ENCODE measurements at regions not wholly inside any gene's neighbourhood (a gene's known extent, or its start where the extent isn't known, plus 50 kb on each side); places are given as distances from the start of the nearest gene placed in this dataset.

DNA sequence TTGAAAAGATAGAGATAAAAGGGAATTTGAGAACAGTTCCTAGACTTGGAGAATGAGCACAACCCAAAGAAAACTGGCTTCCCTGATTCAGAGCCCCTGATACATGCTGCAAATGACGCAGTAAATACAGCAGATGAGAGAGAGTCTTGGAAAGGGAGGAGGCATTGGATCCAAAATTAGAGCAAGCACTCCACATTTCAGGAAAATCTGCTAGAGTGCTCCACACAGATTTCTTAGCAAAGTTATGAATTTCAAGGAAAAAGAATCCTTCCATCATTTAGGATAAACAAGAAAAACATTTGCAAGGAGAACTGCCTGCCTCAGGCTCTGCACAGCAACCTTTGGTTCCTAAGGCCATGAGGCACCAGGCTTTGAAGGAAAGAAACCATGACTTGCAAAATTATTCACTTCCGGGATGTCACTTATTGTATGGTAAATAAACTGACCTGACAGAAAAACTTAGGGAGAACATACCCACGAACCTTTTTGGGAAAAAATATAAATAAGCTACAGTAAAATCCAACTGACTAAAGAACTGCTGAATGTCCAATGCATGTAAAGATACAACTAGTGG lies 89.8 kb upstream of the RTL6 start:
- Histone ChIP-seq H3K27ac (replicated peaks) (no peak overlapping the region), H3K4me3 (replicated peaks; ENCODE audit: insufficient read depth, low read length) (no peak overlapping the region), H3K27me3 (ENCODE audit: insufficient read depth, poor library complexity, severe bottlenecking) (no peaks in the 10 kb centered on the region)
- TF ChIP-seq CTCF (IDR thresholded peaks at IDR 0.05; ENCODE audit: insufficient read depth, low read length) (no peak), SPI1 (IDR thresholded peaks at IDR 0.05; ENCODE audit: borderline replicate concordance, low read depth) (no peak), GABPA (IDR thresholded peaks at IDR 0.05; ENCODE audit: low read depth) (no peak), POLR2AphosphoS5 (IDR thresholded peaks at IDR 0.05; ENCODE audit: low read depth) (no peak)
- TF ChIP-seq, protein P1, sequence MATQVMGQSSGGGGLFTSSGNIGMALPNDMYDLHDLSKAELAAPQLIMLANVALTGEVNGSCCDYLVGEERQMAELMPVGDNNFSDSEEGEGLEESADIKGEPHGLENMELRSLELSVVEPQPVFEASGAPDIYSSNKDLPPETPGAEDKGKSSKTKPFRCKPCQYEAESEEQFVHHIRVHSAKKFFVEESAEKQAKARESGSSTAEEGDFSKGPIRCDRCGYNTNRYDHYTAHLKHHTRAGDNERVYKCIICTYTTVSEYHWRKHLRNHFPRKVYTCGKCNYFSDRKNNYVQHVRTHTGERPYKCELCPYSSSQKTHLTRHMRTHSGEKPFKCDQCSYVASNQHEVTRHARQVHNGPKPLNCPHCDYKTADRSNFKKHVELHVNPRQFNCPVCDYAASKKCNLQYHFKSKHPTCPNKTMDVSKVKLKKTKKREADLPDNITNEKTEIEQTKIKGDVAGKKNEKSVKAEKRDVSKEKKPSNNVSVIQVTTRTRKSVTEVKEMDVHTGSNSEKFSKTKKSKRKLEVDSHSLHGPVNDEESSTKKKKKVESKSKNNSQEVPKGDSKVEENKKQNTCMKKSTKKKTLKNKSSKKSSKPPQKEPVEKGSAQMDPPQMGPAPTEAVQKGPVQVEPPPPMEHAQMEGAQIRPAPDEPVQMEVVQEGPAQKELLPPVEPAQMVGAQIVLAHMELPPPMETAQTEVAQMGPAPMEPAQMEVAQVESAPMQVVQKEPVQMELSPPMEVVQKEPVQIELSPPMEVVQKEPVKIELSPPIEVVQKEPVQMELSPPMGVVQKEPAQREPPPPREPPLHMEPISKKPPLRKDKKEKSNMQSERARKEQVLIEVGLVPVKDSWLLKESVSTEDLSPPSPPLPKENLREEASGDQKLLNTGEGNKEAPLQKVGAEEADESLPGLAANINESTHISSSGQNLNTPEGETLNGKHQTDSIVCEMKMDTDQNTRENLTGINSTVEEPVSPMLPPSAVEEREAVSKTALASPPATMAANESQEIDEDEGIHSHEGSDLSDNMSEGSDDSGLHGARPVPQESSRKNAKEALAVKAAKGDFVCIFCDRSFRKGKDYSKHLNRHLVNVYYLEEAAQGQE (IDR thresholded peaks at IDR 0.05; ENCODE audit: insufficient replicate concordance, low read depth) = no peak
- no peak for DNase-seq (ENCODE audit: low read depth in 1 of 2, low spot score in 1 of 2)

DNA sequence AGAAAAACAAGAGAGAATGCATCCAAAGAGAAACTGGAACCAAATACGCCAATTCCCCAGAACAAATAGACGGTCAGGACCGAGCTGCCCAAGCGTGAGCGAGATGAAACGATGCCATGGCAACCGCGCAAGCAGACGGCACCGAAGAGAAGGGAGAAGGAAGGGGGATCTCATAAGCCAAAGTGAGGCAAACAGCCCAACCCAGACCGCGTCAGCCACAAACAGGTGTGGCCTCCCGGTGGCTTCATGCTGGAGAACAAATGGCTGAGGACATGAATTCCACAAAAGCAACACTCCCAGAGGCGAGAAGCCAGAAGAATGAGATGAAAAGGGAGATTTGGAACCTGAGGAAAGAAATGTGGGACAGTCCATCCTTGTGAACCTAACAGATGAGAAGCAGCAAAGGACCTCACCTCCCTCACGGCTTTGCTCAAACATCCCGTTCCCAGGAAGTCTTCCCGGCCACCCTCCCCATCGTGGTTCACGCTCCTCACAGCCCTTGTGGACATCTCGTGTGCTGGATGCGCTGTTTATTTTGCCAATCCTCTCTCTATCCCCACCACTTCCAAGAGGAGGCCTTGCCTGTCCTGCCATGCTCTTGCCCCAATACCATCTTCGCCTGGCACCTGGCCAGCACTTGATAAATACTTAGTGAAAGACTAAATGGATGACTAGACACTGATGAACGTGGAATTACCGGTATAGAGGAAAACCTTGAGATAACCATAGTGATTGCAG lies 89.1 kb upstream of the RTL6 start:
- H3K27me3 ChIP-seq (ENCODE audit: insufficient read depth, poor library complexity, severe bottlenecking) = no peaks in the 10 kb centered on the region
- TF ChIP-seq, protein P1 (IDR thresholded peaks at IDR 0.05; ENCODE audit: insufficient replicate concordance, low read depth) = no peak
- TF ChIP-seq GABPA (IDR thresholded peaks at IDR 0.05; ENCODE audit: low read depth) (no peak), CTCF (IDR thresholded peaks at IDR 0.05; ENCODE audit: insufficient read depth, low read length) (no peak), SPI1 (IDR thresholded peaks at IDR 0.05; ENCODE audit: borderline replicate concordance, low read depth) (no peak), POLR2AphosphoS5 (IDR thresholded peaks at IDR 0.05; ENCODE audit: low read depth) (no peak)
- H3K27ac ChIP-seq (replicated peaks) = no peak overlapping the region

GRCh38 chr22:44586351-44586990 lies 88.4 kb upstream of the RTL6 start:
- DNase-seq (ENCODE audit: low read depth in 1 of 2, low spot score in 1 of 2) = no peak
- TF ChIP-seq POLR2AphosphoS5 (IDR thresholded peaks at IDR 0.05; ENCODE audit: low read depth) (no peak), GABPA (IDR thresholded peaks at IDR 0.05; ENCODE audit: low read depth) (no peak), CTCF (IDR thresholded peaks at IDR 0.05; ENCODE audit: insufficient read depth, low read length) (no peak), SPI1 (IDR thresholded peaks at IDR 0.05; ENCODE audit: borderline replicate concordance, low read depth) (no peak)
- TF ChIP-seq, protein P1 (IDR thresholded peaks at IDR 0.05; ENCODE audit: insufficient replicate concordance, low read depth) = no peak
- H3K4me3 ChIP-seq (replicated peaks; ENCODE audit: insufficient read depth, low read length) = no peak overlapping the region
- no peaks in the 10 kb centered on the region for H3K27me3 ChIP-seq (ENCODE audit: insufficient read depth, poor library complexity, severe bottlenecking)
- H3K27ac ChIP-seq (replicated peaks) = no peak overlapping the region

More for the DNA sequence above, 89.1 kb upstream of the RTL6 start:
- no peak overlapping the region for H3K4me3 ChIP-seq (replicated peaks; ENCODE audit: insufficient read depth, low read length)
- no peak for DNase-seq (ENCODE audit: low read depth in 1 of 2, low spot score in 1 of 2)

Measured in HL-60 (cell line).